PFSK-1 (cell line): ENCODE measurements at regions not wholly inside any gene's neighbourhood (a gene's known extent, or its start where the extent isn't known, plus 50 kb on each side); places are given as distances from the start of the nearest gene placed in this dataset.

Source experiments
- FOXP2 ChIP-seq: optimal IDR thresholded peaks from 2 replicates; pipeline ENCODE3; 2011; ENCODE audit warnings: borderline replicate concordance, control low read depth, inconsistent platforms; ENCODE audit not compliant: insufficient read depth; ENCODE audit errors: extremely low read length, extremely low read depth
- POLR2AphosphoS5 ChIP-seq: IDR thresholded peaks from 2 replicates; pipeline ENCODE4 v1.6.1; 2012; ENCODE audit warnings: low read depth, mild to moderate bottlenecking, control low read depth, low read length, moderate library complexity
- SIN3A ChIP-seq: IDR thresholded peaks from 2 replicates; pipeline ENCODE4 v1.6.1; 2012; ENCODE audit warnings: mild to moderate bottlenecking, low read length, moderate library complexity, borderline replicate concordance; ENCODE audit not compliant: insufficient read depth
- TAF1 ChIP-seq: IDR thresholded peaks from 2 replicates; pipeline ENCODE4 v1.6.1; 2012; ENCODE audit warnings: low read length, control low read depth, borderline replicate concordance; ENCODE audit not compliant: insufficient read depth
- TF ChIP-seq, protein P1 (sequence below), 2 experiments: IDR thresholded peaks; 2 replicates each; pipeline versions ENCODE4 v1.6.1 to v1.8.0; 2011 to 2012; ENCODE audit warnings: low read depth in 2 of 2, low read length in 2 of 2, control low read depth in 1 of 2, inconsistent platforms in 1 of 2, mild to moderate bottlenecking in 1 of 2, moderate library complexity in 1 of 2; ENCODE audit not compliant: insufficient read depth in 1 of 2

DNA sequence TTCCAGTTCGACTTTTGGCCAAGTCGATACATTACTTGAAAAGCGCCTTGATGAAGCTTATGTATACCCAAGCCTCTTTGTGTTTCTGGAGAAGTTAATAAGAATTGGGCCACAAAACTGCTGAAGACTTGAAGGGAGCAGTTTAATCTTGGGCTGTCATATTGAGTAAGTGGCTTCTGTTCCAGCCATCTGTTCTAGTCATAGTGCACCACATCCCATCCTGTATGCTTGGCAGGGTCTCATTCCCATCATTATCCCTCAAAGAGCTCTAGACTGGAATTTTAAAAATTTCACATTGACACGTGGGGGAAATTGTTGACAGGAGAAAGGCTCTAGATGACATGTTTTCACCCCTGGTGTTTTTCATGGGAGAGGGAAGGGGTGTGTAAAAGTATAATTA, 196.6 kb upstream of the PLPP4 start:
- no peak for TF ChIP-seq SIN3A

GRCh38 chr10:120262857-120263547, 194.0 kb upstream of the PLPP4 start:
- TF ChIP-seq, protein P1, sequence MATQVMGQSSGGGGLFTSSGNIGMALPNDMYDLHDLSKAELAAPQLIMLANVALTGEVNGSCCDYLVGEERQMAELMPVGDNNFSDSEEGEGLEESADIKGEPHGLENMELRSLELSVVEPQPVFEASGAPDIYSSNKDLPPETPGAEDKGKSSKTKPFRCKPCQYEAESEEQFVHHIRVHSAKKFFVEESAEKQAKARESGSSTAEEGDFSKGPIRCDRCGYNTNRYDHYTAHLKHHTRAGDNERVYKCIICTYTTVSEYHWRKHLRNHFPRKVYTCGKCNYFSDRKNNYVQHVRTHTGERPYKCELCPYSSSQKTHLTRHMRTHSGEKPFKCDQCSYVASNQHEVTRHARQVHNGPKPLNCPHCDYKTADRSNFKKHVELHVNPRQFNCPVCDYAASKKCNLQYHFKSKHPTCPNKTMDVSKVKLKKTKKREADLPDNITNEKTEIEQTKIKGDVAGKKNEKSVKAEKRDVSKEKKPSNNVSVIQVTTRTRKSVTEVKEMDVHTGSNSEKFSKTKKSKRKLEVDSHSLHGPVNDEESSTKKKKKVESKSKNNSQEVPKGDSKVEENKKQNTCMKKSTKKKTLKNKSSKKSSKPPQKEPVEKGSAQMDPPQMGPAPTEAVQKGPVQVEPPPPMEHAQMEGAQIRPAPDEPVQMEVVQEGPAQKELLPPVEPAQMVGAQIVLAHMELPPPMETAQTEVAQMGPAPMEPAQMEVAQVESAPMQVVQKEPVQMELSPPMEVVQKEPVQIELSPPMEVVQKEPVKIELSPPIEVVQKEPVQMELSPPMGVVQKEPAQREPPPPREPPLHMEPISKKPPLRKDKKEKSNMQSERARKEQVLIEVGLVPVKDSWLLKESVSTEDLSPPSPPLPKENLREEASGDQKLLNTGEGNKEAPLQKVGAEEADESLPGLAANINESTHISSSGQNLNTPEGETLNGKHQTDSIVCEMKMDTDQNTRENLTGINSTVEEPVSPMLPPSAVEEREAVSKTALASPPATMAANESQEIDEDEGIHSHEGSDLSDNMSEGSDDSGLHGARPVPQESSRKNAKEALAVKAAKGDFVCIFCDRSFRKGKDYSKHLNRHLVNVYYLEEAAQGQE (IDR thresholded peaks at IDR 0.05; ENCODE audit: insufficient read depth in 1 of 2, low read depth in 2 of 2, low read length in 2 of 2) = no peak
- no peak for TF ChIP-seq SIN3A
- TF ChIP-seq FOXP2 = no peak
- no peak for TF ChIP-seq POLR2AphosphoS5
- no peak for TF ChIP-seq TAF1

DNA sequence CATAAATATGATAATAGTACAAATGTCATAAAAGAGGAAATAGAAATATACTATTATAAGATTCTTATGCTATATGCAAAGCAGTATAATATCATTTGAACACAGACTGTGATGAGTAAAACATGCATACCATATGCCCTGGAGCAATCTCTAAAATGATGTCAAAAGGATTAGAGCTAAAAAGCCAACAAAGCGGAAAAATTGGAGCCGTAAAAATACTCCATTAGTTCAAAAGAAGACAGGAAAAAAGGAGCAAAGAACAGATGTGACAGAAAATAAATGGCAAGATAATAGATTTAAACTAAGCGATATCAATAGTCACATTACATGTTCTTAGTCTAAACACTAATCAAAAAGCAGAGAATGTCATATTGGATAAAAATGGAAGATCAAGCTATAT, 191.0 kb upstream of the PLPP4 start:
- TF ChIP-seq SIN3A (no peak), FOXP2 (no peak), TAF1 (no peak), POLR2AphosphoS5 (no peak)
- TF ChIP-seq, protein P1 (IDR thresholded peaks at IDR 0.05; ENCODE audit: insufficient read depth in 1 of 2, low read depth in 2 of 2, low read length in 2 of 2) = no peak

- TF ChIP-seq FOXP2 = no peak
- TF ChIP-seq, protein P1 (IDR thresholded peaks at IDR 0.05; ENCODE audit: insufficient read depth in 1 of 2, low read depth in 2 of 2, low read length in 2 of 2) = no peak
- no peak for TF ChIP-seq SIN3A
- no peak for TF ChIP-seq POLR2AphosphoS5
- TF ChIP-seq TAF1 = no peak
These were observed 186.1 kb upstream of the PLPP4 start for GRCh38 chr10:120270906-120271305.

GRCh38 chr10:120271696-120272095, 185.3 kb upstream of the PLPP4 start:
- TF ChIP-seq FOXP2 (no peak), SIN3A (no peak), POLR2AphosphoS5 (no peak), TAF1 (no peak)
- TF ChIP-seq, protein P1 (IDR thresholded peaks at IDR 0.05; ENCODE audit: insufficient read depth in 1 of 2, low read depth in 2 of 2, low read length in 2 of 2) = no peak
